C4-2B (cell line): ENCODE measurements at regions not wholly inside any gene's neighbourhood (a gene's known extent, or its start where the extent isn't known, plus 50 kb on each side); places are given as distances from the start of the nearest gene placed in this dataset.
"Not testable (repeated sequence)": the region's sequence is repeated elsewhere in the genome, so short reads cannot be mapped to it uniquely, and the experiment has no call there.

Experiments used
- H3K27ac ChIP-seq: fragments of 450-650 bp; 2 replicates; pipeline ENCODE4 v1.5.1; 2017
- ZFX ChIP-seq: fragments of 450-650 bp; IDR thresholded peaks from 2 replicates; pipeline ENCODE4 v1.6.1; 2017
- TF ChIP-seq, protein P1 (sequence below): fragments of 450-650 bp; conservative IDR thresholded peaks from 2 replicates; pipeline ENCODE4 v1.5.1; 2017; ENCODE audit warnings: mild to moderate bottlenecking

- no peak overlapping the region for H3K27ac ChIP-seq
- TF ChIP-seq, protein P1, sequence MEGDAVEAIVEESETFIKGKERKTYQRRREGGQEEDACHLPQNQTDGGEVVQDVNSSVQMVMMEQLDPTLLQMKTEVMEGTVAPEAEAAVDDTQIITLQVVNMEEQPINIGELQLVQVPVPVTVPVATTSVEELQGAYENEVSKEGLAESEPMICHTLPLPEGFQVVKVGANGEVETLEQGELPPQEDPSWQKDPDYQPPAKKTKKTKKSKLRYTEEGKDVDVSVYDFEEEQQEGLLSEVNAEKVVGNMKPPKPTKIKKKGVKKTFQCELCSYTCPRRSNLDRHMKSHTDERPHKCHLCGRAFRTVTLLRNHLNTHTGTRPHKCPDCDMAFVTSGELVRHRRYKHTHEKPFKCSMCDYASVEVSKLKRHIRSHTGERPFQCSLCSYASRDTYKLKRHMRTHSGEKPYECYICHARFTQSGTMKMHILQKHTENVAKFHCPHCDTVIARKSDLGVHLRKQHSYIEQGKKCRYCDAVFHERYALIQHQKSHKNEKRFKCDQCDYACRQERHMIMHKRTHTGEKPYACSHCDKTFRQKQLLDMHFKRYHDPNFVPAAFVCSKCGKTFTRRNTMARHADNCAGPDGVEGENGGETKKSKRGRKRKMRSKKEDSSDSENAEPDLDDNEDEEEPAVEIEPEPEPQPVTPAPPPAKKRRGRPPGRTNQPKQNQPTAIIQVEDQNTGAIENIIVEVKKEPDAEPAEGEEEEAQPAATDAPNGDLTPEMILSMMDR: no peak
- no peak for TF ChIP-seq ZFX
Measured at GRCh38 chr20:11511821-11512220, 405.9 kb upstream of the BTBD3 start.

- not testable (repeated sequence) for H3K27ac ChIP-seq
Measured at GRCh38 chr20:11513241-11513745, 404.4 kb upstream of the BTBD3 start.

DNA sequence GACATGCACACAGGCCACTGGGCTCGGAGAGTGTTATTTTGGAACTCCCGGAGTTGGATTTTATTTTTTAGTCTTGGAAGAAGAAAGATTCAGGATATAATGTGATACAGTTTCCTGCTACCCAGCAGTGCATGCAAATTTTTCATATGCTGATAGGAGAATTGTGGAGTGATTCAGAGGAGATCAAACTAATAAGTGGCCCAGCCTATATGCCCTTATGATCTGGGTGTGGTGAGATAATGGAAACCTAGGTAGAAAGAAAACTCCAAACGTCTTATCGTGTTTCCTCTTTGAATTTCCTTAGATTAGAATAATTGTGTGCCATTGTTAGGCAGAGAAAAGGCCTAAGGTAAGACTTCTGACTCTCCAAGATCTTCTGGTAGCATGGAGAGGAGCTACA, 401.2 kb upstream of the BTBD3 start:
- H3K27ac ChIP-seq: no peak overlapping the region
- TF ChIP-seq, protein P1: no peak
- TF ChIP-seq ZFX: no peak

DNA sequence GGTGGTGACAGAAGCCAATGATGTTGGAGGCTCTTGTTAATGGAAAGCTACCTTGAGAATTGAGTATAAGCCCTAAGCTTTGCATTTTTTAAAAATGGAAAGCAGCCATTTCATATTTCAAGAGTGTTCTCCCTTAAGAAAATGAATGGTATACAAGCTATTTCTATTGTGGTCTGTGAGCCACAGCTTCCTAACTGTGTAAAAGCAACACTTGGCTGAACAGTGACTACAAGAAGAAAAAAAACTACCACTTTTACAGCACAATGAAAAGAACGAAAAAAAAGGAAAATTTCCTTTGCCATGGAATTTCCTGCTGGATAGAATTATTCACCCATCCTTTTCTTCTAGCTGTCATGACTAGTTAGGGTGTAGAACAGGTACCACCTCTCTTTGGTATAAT, 397.1 kb upstream of the BTBD3 start:
- no peak overlapping the region for H3K27ac ChIP-seq
- TF ChIP-seq ZFX: no peak
- TF ChIP-seq, protein P1: no peak

GRCh38 chr20:11521476-11522365, 396.0 kb upstream of the BTBD3 start:
- no peak for TF ChIP-seq ZFX
- TF ChIP-seq, protein P1: no peak
- H3K27ac ChIP-seq: no peak overlapping the region

DNA sequence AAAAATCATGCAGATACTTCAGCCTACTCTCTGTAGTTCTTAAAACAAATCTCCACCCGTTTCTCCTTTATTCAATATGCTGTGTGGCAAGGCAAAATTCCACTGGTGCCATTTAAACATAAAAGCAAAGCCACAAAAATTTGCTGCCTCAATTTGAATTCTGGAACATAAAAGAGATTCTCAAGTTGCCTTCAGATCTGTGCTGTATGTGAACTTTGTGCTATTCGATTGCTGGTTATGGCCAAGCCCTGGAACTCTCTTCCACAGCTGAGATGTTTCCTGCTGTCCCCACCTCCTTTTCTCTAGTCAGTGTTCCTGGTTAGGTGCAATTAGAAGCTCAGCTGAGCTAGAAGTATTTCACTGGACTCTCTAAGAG, 395.3 kb upstream of the BTBD3 start:
- no peak overlapping the region for H3K27ac ChIP-seq
- TF ChIP-seq, protein P1: no peak
- no peak for TF ChIP-seq ZFX

DNA sequence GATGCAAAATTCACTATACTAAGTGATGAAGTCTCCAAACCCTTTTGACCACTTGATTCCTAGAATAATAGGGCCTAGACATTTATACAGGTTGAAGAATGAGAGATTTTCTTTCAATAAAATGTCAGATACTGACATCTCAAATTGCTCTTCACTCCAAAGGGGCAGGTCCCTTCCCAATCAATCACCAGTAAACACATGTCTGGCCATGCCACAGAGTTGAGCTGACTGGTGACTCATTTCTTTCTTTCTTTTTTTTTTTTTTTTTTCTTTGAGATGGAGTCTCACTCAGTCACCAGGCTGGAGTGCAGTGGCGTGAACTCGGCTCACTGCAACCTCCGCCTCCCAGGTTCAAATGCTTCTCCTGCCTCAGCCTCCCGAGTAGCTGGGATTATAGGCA, 388.6 kb upstream of the BTBD3 start:
- TF ChIP-seq, protein P1: no peak
- no peak for TF ChIP-seq ZFX
- no peak overlapping the region for H3K27ac ChIP-seq

- TF ChIP-seq, protein P1: no peak
- TF ChIP-seq ZFX: no peak
- H3K27ac ChIP-seq: no peak overlapping the region
Measured at GRCh38 chr20:11537032-11537431, 380.7 kb upstream of the BTBD3 start.
